GM12878 (cell line): ENCODE measurements at regions not wholly inside any gene's neighbourhood (a gene's known extent, or its start where the extent isn't known, plus 50 kb on each side); places are given as distances from the start of the nearest gene placed in this dataset.

Experiments
- ATAC-seq: fragments of 200-7000 bp; cut with Tn5 transposase; 3 replicates; pipeline ENCODE4 v1.9.1; 2020; ENCODE audit warnings: mild to moderate bottlenecking, moderate library complexity
- BruUV-seq: library from RNA; stranded (reverse); fragments of 400-500 nt; replicated peaks from 2 replicates; lab custom pipeline; 2021; lab: Mats Ljungman, UMichigan
- CTCF ChIA-PET: fragments of 300-600 bp; sonication (Branson Sonifier 250); formaldehyde crosslinking; extraction: SDS; loops from one replicate; lab custom pipeline; 2021; ENCODE audit warnings: inconsistent platforms; lab: Yijun Ruan, JAX
- POLR2A ChIA-PET: fragments of 350-600 bp; formaldehyde crosslinking; extraction: SDS; loops from one replicate; lab custom pipeline; 2021; ENCODE audit warnings: inconsistent platforms; lab: Charles Lee
- RAD21 ChIA-PET: fragments of 300-600 bp; sonication (Branson Sonifier 250); formaldehyde crosslinking; loops from one replicate; lab custom pipeline; 2023; ENCODE audit warnings: antibody characterized with exemption; ENCODE audit not compliant: unreplicated experiment; lab: Charles Lee
- SMC1A ChIA-PET: fragments of 300-600 bp; sonication (Branson Sonifier 250); formaldehyde crosslinking; loops from one replicate; lab custom pipeline; 2023; ENCODE audit not compliant: unreplicated experiment, uncharacterized antibody; lab: Charles Lee
- DNase-seq: peaks from one replicate; pipeline ENCODE4 v3.0.0-alpha.2; 2011; ENCODE audit warnings: low read depth, low spot score
- FAIRE-seq: peaks from 3 replicates; lab custom pipeline; 2011; peaks lifted over from hg19 to GRCh38; lab: Jason Lieb, UNC
- H2AFZ ChIP-seq: 2 replicates; pipeline ENCODE4 v1.6.0; 2011; ENCODE audit warnings: low read depth, low read length, control low read depth; ENCODE audit not compliant: control insufficient read depth
- H3K27ac ChIP-seq: 2 replicates; pipeline ENCODE4 v1.5.1; 2011; ENCODE audit warnings: control low read depth; ENCODE audit not compliant: control insufficient read depth, insufficient read depth
- H3K27me3 ChIP-seq, 2 experiments: replicated peaks in 1 of 2; 2 replicates each; pipeline versions ENCODE4 v1.6.0 to v1.6.1; 2011; ENCODE audit warnings: low read length in 1 of 2; ENCODE audit not compliant: control insufficient read depth in 2 of 2, insufficient read depth in 2 of 2
- H3K36me3 ChIP-seq, 2 experiments: 2 replicates each; pipeline ENCODE4 v1.5.1; 2011; ENCODE audit warnings: low read length in 1 of 2; ENCODE audit not compliant: control insufficient read depth in 2 of 2, insufficient read depth in 2 of 2
- H3K4me1 ChIP-seq: 2 replicates; pipeline ENCODE4 v1.6.1; 2011; ENCODE audit warnings: mild to moderate bottlenecking, low read length, moderate library complexity, mixed read lengths; ENCODE audit not compliant: control insufficient read depth, insufficient read depth
- H3K4me2 ChIP-seq: 2 replicates; pipeline ENCODE4 v1.6.0; 2011; ENCODE audit warnings: control low read depth; ENCODE audit not compliant: control insufficient read depth, insufficient read depth
- H3K4me3 ChIP-seq: fragments of 200-600 bp; sonication (generic); 2 replicates; pipeline ENCODE4 v1.5.1; 2016
- H3K79me2 ChIP-seq: 2 replicates; pipeline ENCODE4 v1.6.0; 2011; ENCODE audit warnings: low read length; ENCODE audit not compliant: control insufficient read depth, insufficient read depth
- H3K9ac ChIP-seq: 2 replicates; pipeline ENCODE4 v1.8.0; 2011; ENCODE audit warnings: low read length, control low read depth, mixed read lengths; ENCODE audit not compliant: control insufficient read depth, insufficient read depth
- H3K9me3 ChIP-seq: replicated peaks from 3 replicates; pipeline ENCODE4 v1.5.1; 2011; ENCODE audit warnings: mild to moderate bottlenecking, low read length; ENCODE audit not compliant: control insufficient read depth, insufficient read depth
- H4K20me1 ChIP-seq: 2 replicates; pipeline ENCODE4 v1.6.0; 2011; ENCODE audit not compliant: control insufficient read depth, insufficient read depth
- BHLHE40 ChIP-seq, 2 experiments: fragments of 450-650 bp in 1 of 2; IDR thresholded peaks; 2 replicates each; pipeline ENCODE4 v1.6.1; 2011 to 2017; ENCODE audit warnings: low read depth in 2 of 2, borderline replicate concordance in 1 of 2, improper control_type of control experiment in 1 of 2, low read length in 1 of 2, mild to moderate bottlenecking in 1 of 2
- KDM1A ChIP-seq: fragments of 200-600 bp; sonication (generic); IDR thresholded peaks from 2 replicates; pipeline ENCODE4 v1.6.1; 2016; ENCODE audit warnings: borderline replicate concordance
- LARP7 ChIP-seq: fragments of 450-650 bp; IDR thresholded peaks from 2 replicates; pipeline ENCODE4 v1.6.1; 2017; ENCODE audit warnings: mild to moderate bottlenecking
- MTA2 ChIP-seq: fragments of 450-650 bp; IDR thresholded peaks from 2 replicates; pipeline ENCODE4 v1.6.1; 2016; ENCODE audit warnings: low read depth, mild to moderate bottlenecking, moderate library complexity
- POLR2A ChIP-seq: IDR thresholded peaks from 2 replicates; pipeline ENCODE4 v1.6.1; 2011; ENCODE audit warnings: low read depth, mild to moderate bottlenecking, low read length
- RAD21 ChIP-seq: IDR thresholded peaks from 2 replicates; pipeline ENCODE4 v1.6.1; 2011; ENCODE audit warnings: mild to moderate bottlenecking, low read depth, low read length, moderate library complexity; ENCODE audit not compliant: insufficient read depth
- SIN3A ChIP-seq: IDR thresholded peaks from 2 replicates; pipeline ENCODE4 v1.6.1; 2012; ENCODE audit warnings: low read depth, low read length, improper control_type of control experiment
- SP1 ChIP-seq: IDR thresholded peaks from one replicate; pipeline ENCODE4 v1.6.1; 2011; ENCODE audit warnings: low read depth, low read length
- YBX1 ChIP-seq: fragments of 450-650 bp; IDR thresholded peaks from 2 replicates; pipeline ENCODE4 v1.6.1; 2016; ENCODE audit warnings: antibody characterized with exemption
- ZNF207 ChIP-seq: fragments of 450-650 bp; IDR thresholded peaks from 2 replicates; pipeline ENCODE4 v1.6.1; 2014; ENCODE audit warnings: antibody characterized with exemption, mild to moderate bottlenecking, borderline replicate concordance
- WGBS: methylation state at CpG from one replicate; pipeline ENCODE4 v1.1.6; 2016; ENCODE audit warnings: low lambda C conversion rate; ENCODE audit not compliant: insufficient replicate concordance, insufficient coverage; ENCODE audit errors: missing lambda C conversion rate; 5-methylcytosine and 5-hydroxymethylcytosine counted together
- in situ Hi-C: fragments of 300-500 bp; cut with MboI; formaldehyde crosslinking; loops from 9 replicates; pipeline ENCODE4 v1.14.3; 2018; ENCODE audit warnings: mixed read lengths
- intact Hi-C: fragments of 100-400 bp; cut with micrococcal nuclease; formaldehyde crosslinking; loops from one replicate; pipeline ENCODE4 v1.14.2; 2022; ENCODE audit not compliant: unreplicated experiment
- TF ChIP-seq, protein P1 (sequence below): IDR thresholded peaks from 2 replicates; pipeline ENCODE4 v1.6.1; 2012; ENCODE audit warnings: low read depth, low read length, improper control_type of control experiment
- TF ChIP-seq, protein P2 (sequence below): fragments of 450-650 bp; IDR thresholded peaks from 2 replicates; pipeline ENCODE4 v1.6.1; 2018; ENCODE audit warnings: borderline replicate concordance, mild to moderate bottlenecking; ENCODE audit not compliant: partially characterized antibody
- TF ChIP-seq, protein P3 (sequence below): fragments of 450-650 bp; IDR thresholded peaks from 2 replicates; pipeline ENCODE4 v1.6.1; 2017; ENCODE audit warnings: borderline replicate concordance
- TF ChIP-seq, protein P4 (sequence below): IDR thresholded peaks from 2 replicates; pipeline ENCODE4 v1.6.1; 2012; ENCODE audit warnings: mild to moderate bottlenecking, low read depth, low read length

DNA sequence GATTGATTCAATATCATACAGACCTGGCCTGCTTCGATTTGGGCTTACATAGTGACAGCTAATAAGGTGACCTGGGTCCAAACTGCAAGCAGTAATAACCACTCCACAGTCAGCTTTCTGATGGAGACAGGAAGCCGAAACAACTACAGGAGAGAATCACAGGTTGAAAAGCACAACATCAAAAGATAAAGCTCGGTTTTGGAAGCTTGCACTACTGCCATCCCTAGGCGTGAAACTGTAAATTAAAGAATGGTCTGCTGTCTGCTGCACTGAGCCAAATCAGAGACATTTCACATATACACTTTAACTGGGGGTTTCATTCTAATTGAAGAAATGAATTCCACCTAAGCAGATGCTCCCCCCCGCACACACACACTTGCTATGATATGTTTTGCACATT is 116.3 kb downstream of the DHX15 start:
- no peak overlapping the region for H3K4me2 ChIP-seq
- intact Hi-C loops = no loop called here
- no peaks in the 10 kb centered on the region for H3K9me3 ChIP-seq
- H3K36me3 ChIP-seq = no peaks in the 10 kb centered on the region
- H4K20me1 ChIP-seq = no peaks in the 10 kb centered on the region
- ChIA-PET POLR2A (no interaction called here), SMC1A (interaction anchor here (0.6 kb wide), 1 partner anchor 113 kb away, joined by 3 read pairs; no protein-coding TSS in a partner anchor), CTCF (interaction anchor here (1.2 kb wide), 1 partner anchor 12 kb away, joined by 3 read pairs; no protein-coding TSS in a partner anchor), RAD21 (no interaction called here)
- TF ChIP-seq RAD21 = no peak
- TF ChIP-seq SIN3A = no peak
- TF ChIP-seq SP1 = no peak
- TF ChIP-seq, protein P1, sequence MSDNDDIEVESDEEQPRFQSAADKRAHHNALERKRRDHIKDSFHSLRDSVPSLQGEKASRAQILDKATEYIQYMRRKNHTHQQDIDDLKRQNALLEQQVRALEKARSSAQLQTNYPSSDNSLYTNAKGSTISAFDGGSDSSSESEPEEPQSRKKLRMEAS = no peak
- no peak for TF ChIP-seq YBX1
- TF ChIP-seq BHLHE40 (IDR thresholded peaks at IDR 0.05; ENCODE audit: borderline replicate concordance in 1 of 2, low read depth in 2 of 2, low read length in 1 of 2) = no peak
- TF ChIP-seq, protein P2, sequence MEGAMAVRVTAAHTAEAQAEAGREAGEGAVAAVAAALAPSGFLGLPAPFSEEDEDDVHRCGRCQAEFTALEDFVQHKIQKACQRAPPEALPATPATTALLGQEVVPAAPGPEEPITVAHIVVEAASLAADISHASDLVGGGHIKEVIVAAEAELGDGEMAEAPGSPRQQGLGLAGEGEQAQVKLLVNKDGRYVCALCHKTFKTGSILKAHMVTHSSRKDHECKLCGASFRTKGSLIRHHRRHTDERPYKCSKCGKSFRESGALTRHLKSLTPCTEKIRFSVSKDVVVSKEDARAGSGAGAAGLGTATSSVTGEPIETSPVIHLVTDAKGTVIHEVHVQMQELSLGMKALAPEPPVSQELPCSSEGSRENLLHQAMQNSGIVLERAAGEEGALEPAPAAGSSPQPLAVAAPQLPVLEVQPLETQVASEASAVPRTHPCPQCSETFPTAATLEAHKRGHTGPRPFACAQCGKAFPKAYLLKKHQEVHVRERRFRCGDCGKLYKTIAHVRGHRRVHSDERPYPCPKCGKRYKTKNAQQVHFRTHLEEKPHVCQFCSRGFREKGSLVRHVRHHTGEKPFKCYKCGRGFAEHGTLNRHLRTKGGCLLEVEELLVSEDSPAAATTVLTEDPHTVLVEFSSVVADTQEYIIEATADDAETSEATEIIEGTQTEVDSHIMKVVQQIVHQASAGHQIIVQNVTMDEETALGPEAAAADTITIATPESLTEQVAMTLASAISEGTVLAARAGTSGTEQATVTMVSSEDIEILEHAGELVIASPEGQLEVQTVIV = no peak
- no peak for TF ChIP-seq ZNF207
- TF ChIP-seq POLR2A = no peak
- no peak for TF ChIP-seq KDM1A
- no peak for TF ChIP-seq MTA2
- TF ChIP-seq, protein P3, sequence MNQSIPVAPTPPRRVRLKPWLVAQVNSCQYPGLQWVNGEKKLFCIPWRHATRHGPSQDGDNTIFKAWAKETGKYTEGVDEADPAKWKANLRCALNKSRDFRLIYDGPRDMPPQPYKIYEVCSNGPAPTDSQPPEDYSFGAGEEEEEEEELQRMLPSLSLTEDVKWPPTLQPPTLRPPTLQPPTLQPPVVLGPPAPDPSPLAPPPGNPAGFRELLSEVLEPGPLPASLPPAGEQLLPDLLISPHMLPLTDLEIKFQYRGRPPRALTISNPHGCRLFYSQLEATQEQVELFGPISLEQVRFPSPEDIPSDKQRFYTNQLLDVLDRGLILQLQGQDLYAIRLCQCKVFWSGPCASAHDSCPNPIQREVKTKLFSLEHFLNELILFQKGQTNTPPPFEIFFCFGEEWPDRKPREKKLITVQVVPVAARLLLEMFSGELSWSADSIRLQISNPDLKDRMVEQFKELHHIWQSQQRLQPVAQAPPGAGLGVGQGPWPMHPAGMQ = no peak
- TF ChIP-seq LARP7 = no peak
- TF ChIP-seq, protein P4, sequence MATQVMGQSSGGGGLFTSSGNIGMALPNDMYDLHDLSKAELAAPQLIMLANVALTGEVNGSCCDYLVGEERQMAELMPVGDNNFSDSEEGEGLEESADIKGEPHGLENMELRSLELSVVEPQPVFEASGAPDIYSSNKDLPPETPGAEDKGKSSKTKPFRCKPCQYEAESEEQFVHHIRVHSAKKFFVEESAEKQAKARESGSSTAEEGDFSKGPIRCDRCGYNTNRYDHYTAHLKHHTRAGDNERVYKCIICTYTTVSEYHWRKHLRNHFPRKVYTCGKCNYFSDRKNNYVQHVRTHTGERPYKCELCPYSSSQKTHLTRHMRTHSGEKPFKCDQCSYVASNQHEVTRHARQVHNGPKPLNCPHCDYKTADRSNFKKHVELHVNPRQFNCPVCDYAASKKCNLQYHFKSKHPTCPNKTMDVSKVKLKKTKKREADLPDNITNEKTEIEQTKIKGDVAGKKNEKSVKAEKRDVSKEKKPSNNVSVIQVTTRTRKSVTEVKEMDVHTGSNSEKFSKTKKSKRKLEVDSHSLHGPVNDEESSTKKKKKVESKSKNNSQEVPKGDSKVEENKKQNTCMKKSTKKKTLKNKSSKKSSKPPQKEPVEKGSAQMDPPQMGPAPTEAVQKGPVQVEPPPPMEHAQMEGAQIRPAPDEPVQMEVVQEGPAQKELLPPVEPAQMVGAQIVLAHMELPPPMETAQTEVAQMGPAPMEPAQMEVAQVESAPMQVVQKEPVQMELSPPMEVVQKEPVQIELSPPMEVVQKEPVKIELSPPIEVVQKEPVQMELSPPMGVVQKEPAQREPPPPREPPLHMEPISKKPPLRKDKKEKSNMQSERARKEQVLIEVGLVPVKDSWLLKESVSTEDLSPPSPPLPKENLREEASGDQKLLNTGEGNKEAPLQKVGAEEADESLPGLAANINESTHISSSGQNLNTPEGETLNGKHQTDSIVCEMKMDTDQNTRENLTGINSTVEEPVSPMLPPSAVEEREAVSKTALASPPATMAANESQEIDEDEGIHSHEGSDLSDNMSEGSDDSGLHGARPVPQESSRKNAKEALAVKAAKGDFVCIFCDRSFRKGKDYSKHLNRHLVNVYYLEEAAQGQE = no peak
- no peak overlapping the region for H3K4me3 ChIP-seq
- no peaks in the 10 kb centered on the region for H3K79me2 ChIP-seq
- BruUV-seq = no TSS peak
- no peaks in the 10 kb centered on the region; the same call in 1 of the 2 replicates for H3K4me1 ChIP-seq
- ATAC-seq (no peak), DNase-seq (no peak), FAIRE-seq (no peak)
- H3K27me3 ChIP-seq = peaks cover 2 to 6% of the 10 kb centered on the region in 2 experiments; a peak in 3 of 4 replicates
- H3K27ac ChIP-seq = no peak overlapping the region
- in situ Hi-C loops = no loop called here
- WGBS = 22% methylated on average over 5 of the region's 5 CpGs
- H3K9ac ChIP-seq = no peak overlapping the region
- H2AFZ ChIP-seq = no peak overlapping the region
